ENCODE measurements at regions not wholly inside any gene's neighbourhood (a gene's known extent, or its start where the extent isn't known, plus 50 kb on each side); places are given as distances from the start of the nearest gene placed in this dataset.

- H3K4me3 ChIP-seq = no peak overlapping the region
- H3K27me3 ChIP-seq (replicated peaks; ENCODE audit: insufficient read depth) = no peaks in the 10 kb centered on the region
- H3F3A ChIP-seq (ENCODE audit: insufficient read depth) = no peaks in the 10 kb centered on the region
- no peaks in the 10 kb centered on the region for H3K9me3 ChIP-seq (ENCODE audit: low read depth)
- no peaks in the 10 kb centered on the region for H4K20me1 ChIP-seq (ENCODE audit: insufficient read depth)
- H3K9ac ChIP-seq = no peak overlapping the region
- H3K4me2 ChIP-seq (ENCODE audit: unreplicated experiment) = no peak overlapping the region
- no peaks in the 10 kb centered on the region for H3K4me1 ChIP-seq (ENCODE audit: insufficient read depth)
- DNase-seq = no peak
- in situ Hi-C loops (cut with MboI) = no loop called here
- H3K27ac ChIP-seq = no peak overlapping the region
- TF ChIP-seq EZH2 (IDR thresholded peaks at IDR 0.05; ENCODE audit: insufficient read depth, poor library complexity, severe bottlenecking) = no peak
- TF ChIP-seq EZH2phosphoT487 (IDR thresholded peaks at IDR 0.05; ENCODE audit: insufficient read depth, low read depth) = no peak
- H3K36me3 ChIP-seq (ENCODE audit: low read depth) = no peaks in the 10 kb centered on the region
- H3K9me2 ChIP-seq (ENCODE audit: insufficient read depth) = no peaks in the 10 kb centered on the region
- H2AFZ ChIP-seq = no peak overlapping the region
- whole genome bisulfite sequencing, 2 experiments (ENCODE audit: low coverage in 1 of 2, low lambda C conversion rate in 2 of 2, missing lambda C conversion rate in 2 of 2) = 20 to 23% methylated on average over 4 of the region's 4 CpGs
- H3K79me2 ChIP-seq (ENCODE audit: insufficient read depth) = no peaks in the 10 kb centered on the region
Observed at GRCh38 chr3:82364827-82365226, 603.4 kb upstream of the GBE1 start.

DNA sequence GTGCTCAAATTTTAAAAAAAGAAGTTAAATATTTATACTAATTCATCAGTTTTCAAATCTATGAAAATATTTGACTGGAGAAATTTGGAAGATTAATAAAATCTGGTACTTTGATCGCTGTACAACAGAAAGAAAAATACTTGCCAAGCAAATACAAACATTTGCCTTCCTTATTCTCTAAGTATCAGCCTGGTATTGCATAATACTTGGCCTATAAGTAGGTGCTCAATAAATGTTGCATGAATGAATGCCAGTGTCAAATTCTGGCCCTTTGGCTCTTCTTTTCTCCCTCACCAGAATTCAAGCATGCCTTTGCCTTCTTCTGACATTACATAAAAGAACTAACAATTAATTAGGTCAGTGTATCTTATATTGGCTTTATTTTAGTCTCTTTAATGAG is 601.7 kb upstream of the GBE1 start:
- H3K79me2 ChIP-seq (ENCODE audit: insufficient read depth) = no peaks in the 10 kb centered on the region
- in situ Hi-C loops (cut with MboI) = no loop called here
- no peak overlapping the region for H3K9ac ChIP-seq
- H3K4me2 ChIP-seq (ENCODE audit: unreplicated experiment) = no peak overlapping the region
- no peaks in the 10 kb centered on the region for H3F3A ChIP-seq (ENCODE audit: insufficient read depth)
- no peaks in the 10 kb centered on the region for H3K9me3 ChIP-seq (ENCODE audit: low read depth)
- H3K36me3 ChIP-seq (ENCODE audit: low read depth) = no peaks in the 10 kb centered on the region
- no peak overlapping the region for H2AFZ ChIP-seq
- H3K27ac ChIP-seq = no peak overlapping the region
- TF ChIP-seq EZH2 (IDR thresholded peaks at IDR 0.05; ENCODE audit: insufficient read depth, poor library complexity, severe bottlenecking) (no peak), EZH2phosphoT487 (IDR thresholded peaks at IDR 0.05; ENCODE audit: insufficient read depth, low read depth) (no peak)
- no peaks in the 10 kb centered on the region for H3K27me3 ChIP-seq (replicated peaks; ENCODE audit: insufficient read depth)
- H4K20me1 ChIP-seq (ENCODE audit: insufficient read depth) = no peaks in the 10 kb centered on the region
- WGBS, 2 experiments (ENCODE audit: low coverage in 1 of 2, low lambda C conversion rate in 2 of 2, missing lambda C conversion rate in 2 of 2) = 5% methylated on average over 1 of the region's 1 CpG
- H3K4me1 ChIP-seq (ENCODE audit: insufficient read depth) = no peaks in the 10 kb centered on the region
- DNase-seq = no peak
- H3K9me2 ChIP-seq (ENCODE audit: insufficient read depth) = no peaks in the 10 kb centered on the region
- H3K4me3 ChIP-seq = no peak overlapping the region

GRCh38 chr3:82355228-82355627 is 593.8 kb upstream of the GBE1 start:
- Histone ChIP-seq H3K9me3 (ENCODE audit: low read depth) (no peaks in the 10 kb centered on the region), H3F3A (ENCODE audit: insufficient read depth) (no peaks in the 10 kb centered on the region), H3K27me3 (replicated peaks; ENCODE audit: insufficient read depth) (no peaks in the 10 kb centered on the region), H3K36me3 (ENCODE audit: low read depth) (no peaks in the 10 kb centered on the region), H3K9me2 (ENCODE audit: insufficient read depth) (no peaks in the 10 kb centered on the region), H3K4me1 (ENCODE audit: insufficient read depth) (no peaks in the 10 kb centered on the region), H2AFZ (no peak overlapping the region), H3K27ac (no peak overlapping the region), H3K4me2 (ENCODE audit: unreplicated experiment) (no peak overlapping the region), H3K79me2 (ENCODE audit: insufficient read depth) (no peaks in the 10 kb centered on the region), H4K20me1 (ENCODE audit: insufficient read depth) (no peaks in the 10 kb centered on the region), H3K4me3 (no peak overlapping the region), H3K9ac (no peak overlapping the region)
- WGBS, 2 experiments (ENCODE audit: low coverage in 1 of 2, low lambda C conversion rate in 2 of 2, missing lambda C conversion rate in 2 of 2) = 4 to 11% methylated on average over 2 of the region's 2 CpGs
- DNase-seq = no peak
- TF ChIP-seq EZH2 (IDR thresholded peaks at IDR 0.05; ENCODE audit: insufficient read depth, poor library complexity, severe bottlenecking) = no peak
- TF ChIP-seq EZH2phosphoT487 (IDR thresholded peaks at IDR 0.05; ENCODE audit: insufficient read depth, low read depth) = no peak
- in situ Hi-C loops (cut with MboI) = no loop called here

GRCh38 chr3:82354228-82354627 is 592.8 kb upstream of the GBE1 start:
- Histone ChIP-seq H3K9ac (no peak overlapping the region), H3K9me3 (ENCODE audit: low read depth) (no peaks in the 10 kb centered on the region), H3F3A (ENCODE audit: insufficient read depth) (no peaks in the 10 kb centered on the region), H3K27ac (no peak overlapping the region), H3K36me3 (ENCODE audit: low read depth) (no peaks in the 10 kb centered on the region), H2AFZ (no peak overlapping the region), H3K4me1 (ENCODE audit: insufficient read depth) (no peaks in the 10 kb centered on the region), H3K4me2 (ENCODE audit: unreplicated experiment) (no peak overlapping the region), H3K79me2 (ENCODE audit: insufficient read depth) (no peaks in the 10 kb centered on the region), H3K27me3 (replicated peaks; ENCODE audit: insufficient read depth) (no peaks in the 10 kb centered on the region), H3K4me3 (no peak overlapping the region), H4K20me1 (ENCODE audit: insufficient read depth) (no peaks in the 10 kb centered on the region), H3K9me2 (ENCODE audit: insufficient read depth) (no peaks in the 10 kb centered on the region)
- in situ Hi-C loops (cut with MboI) = no loop called here
- no peak for DNase-seq
- TF ChIP-seq EZH2 (IDR thresholded peaks at IDR 0.05; ENCODE audit: insufficient read depth, poor library complexity, severe bottlenecking) = no peak
- TF ChIP-seq EZH2phosphoT487 (IDR thresholded peaks at IDR 0.05; ENCODE audit: insufficient read depth, low read depth) = no peak
- WGBS, 2 experiments (ENCODE audit: low coverage in 1 of 2, low lambda C conversion rate in 2 of 2, missing lambda C conversion rate in 2 of 2) = 13 to 19% methylated on average over 4 of the region's 4 CpGs
